ENCODE measurements at regions not wholly inside any gene's neighbourhood (a gene's known extent, or its start where the extent isn't known, plus 50 kb on each side); places are given as distances from the start of the nearest gene placed in this dataset.

DNA sequence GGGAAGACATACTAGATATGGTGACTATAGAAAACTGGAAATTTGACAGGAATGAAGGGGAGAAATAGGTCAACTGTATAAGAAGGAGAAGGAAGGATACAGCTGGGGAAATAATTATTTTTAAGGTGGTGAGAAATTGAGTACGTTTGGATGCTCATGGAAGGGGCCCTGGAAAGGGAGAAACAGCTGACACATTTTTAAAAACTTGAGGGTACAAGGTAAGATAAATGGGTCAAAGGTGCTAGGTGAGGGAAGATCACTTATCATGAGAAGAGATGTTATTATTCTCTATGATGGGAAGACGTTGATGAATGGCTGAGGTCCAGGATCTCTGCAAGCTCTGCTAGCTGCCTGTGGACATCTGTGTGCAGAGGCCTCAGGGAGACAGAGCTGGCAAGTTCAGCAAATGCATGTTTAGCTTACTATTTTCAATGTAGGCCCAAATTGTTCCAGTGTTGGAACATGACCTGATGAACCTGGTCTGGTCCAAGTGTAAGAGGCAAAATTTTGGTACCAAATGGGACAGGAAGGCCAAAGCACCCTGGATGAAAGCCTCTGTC, 181.7 kb downstream of the MTRR start:
- no peak for DNase-seq

DNA sequence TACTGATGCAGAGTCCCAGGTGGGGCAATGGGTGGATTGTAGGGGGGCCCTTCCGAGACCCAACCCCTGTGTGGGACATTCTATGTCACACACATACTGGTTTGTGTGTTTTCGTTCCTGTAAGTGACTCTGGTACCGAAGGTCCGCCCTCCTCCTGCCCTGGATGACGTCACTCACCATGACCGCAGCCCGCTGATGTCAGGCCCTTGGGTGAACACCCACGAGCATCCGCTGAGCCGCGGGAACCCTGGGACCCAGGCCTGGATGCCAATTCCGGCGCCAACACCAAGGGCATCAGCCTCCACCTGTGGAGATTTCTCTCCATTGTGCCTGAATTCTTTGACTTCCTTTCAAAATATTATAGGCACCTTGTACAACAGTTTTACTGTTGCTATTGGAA, 184.3 kb downstream of the MTRR start:
- DNase-seq, result no peak

DNA sequence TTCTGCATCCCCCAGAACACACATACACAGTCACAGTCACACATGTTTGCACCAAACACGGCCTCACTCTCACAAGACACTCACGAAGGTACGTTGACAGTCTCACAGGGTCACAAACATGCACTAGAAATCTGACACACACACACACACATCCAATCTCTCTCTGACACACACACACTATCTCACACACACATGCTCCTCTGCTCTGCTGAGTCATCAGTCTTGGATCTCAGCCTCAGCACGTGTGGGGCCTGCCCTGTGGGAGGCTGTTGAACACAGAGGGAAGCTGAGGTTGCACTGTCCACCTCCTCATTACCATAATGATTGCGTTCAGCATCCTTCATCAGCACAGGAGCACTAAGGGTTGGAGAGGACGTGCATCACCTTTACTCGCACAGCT, 188.8 kb downstream of the MTRR start:
- no peak for DNase-seq

DNA sequence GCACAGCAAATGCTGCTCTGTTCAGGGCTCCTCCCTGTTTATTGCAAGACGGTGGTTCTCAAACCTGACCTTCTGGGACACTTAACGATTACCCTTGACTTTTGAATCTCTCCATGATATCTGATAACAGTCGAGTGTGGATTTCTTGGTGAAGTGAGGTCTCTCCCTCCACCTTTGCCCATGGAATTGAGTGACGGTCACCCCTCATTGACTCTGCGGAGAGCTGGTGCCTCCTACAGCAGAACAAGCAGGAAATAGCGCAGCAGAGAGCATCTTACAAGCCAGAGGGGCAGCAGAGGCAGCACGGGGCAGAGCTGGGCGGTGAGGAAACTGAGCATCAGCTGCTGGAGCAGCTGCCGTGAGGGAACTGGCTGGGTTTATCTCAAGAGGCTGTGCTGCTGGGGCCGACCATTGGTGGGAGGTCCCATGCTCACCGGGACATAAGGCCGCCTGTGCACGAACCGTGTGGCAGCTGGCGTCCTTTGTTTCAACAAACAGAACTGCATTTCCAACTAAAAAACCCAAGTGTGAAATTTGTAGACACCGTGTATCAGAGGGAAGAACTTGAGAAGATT, 189.8 kb downstream of the MTRR start:
- DNase-seq, result no peak

DNA sequence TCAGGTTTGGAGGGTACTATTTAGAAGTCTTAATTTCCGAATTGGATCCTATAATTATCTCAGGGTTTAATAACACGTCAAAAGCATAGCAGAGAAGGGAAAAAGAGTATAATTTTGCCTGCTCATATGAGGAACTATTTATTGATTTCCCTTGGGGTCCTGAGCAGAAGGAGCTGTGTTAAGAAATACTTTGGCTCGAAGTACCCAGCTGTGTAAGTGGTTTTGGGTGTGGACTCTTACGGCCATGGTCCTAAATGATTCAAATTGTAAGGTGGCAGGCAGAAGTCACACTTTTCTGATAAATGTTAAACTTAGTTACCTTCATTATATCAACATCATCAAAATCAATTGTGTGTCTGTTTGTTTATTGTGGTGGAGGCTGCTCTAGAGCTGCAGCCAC, 190.4 kb downstream of the MTRR start:
- no peak for DNase-seq

DNA sequence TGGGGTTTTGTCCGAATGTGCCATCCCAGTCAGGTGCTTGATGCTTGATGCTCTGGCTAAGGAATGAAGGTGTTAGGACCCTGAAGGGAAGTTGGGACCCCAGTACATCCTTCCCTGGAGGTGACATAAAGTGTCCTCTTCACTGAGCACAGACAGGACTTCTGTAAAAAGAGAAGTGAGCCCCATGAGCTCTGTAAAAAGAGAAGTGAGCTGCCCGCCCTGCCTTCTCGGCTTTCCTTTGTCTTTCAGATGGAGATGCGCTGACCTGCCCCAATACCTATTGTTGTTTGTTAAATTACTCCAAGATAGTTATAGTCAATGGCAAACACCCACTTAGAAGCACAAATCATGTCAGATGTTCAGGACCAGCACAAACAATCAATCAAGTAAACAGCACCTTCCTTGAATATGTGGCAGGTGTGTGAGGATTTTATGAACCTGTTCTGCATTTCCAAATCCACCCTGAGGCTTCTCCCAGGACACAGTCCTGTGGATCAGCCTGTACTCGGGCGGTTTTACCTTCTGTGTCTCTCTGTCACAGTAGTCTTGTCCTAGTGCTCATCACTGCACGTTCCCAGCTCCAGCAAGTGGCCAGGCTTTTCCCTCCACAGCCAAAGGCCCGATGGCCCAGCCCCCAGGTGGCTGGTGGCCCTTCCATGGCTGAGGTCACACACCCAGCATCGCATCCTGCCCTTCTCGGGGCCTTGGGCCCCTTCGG, 191.4 kb downstream of the MTRR start:
- DNase-seq, result no peak

DNA sequence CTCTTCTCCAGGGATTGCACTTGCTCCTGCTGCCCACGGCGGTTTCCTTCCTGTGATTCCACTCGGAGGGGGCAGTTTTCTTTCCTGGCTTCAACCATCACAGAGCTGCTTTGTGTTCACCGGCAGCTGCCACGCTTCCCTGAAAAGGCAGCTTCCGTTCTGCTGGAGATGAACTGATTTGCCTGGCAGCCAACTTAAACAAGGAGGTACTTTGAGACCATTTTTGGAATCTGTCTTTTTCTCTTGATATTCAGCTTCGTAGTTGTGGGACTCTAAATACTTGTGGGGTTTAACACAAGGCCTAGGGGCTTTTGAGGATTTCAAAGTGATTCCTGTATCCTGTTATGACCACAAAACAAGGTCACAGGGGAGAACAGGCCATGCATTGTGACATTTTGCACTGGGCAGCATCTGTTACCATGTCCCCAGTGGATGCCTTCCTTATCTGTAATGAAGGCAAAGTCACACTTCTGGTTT, 192.0 kb downstream of the MTRR start:
- DNase-seq, result no peak

DNA sequence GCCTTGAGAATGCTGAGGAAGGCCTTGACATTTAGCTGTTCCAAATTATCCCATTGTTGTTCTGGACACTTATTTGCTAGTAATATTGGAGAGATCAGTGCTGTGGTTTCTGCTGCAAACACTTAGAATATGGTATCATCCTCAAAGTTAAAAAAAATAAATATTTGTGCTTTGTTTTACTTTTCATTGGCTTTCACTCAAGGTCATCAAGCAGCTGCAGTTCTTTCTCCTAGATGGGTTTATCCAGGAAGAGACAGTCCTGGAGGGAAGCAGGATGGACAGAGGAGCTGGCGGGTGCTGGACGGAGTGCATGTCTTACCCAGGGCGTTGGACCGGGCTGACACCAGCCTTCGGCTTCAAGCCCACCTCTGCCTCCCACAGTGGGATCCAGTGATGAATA, 193.6 kb downstream of the MTRR start:
- no peak for DNase-seq

DNA sequence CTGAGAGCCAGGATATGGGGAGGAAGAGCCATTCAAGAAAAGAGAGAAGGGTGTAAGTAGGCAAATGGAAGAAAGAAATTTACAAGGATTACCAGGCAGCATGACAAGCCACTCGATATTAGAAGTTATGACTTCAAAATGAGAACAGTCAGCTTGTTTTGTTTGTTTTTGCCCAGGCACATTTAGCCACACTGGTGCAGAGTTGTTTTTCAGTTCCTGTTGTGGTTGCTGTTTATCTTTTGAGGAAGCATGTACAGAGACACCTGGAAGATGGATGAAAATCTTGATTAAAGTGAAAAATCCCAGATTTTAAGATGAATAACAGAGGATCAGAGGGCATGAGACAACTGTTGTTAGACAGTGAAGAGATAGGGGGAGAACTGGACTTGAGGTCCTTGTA, 199.1 kb downstream of the MTRR start:
- no peak for DNase-seq

DNA sequence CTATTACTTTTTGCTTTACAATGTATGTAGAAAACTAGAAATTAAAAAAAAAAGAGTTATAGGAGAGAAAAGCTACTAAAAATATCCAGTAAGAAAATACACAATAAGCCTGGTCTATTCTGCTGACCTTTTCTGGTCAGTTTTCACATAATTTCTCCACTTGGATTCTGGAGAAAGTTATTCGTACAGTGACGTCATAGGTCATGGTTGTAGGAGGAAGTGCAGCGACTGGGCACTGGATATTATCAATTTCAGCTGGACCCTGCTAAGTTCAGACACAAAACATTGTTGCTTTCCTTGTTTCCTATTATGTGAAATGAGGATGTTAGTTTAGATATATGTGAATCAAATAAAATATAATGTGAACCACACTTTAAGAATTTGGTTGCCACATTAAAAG, 201.2 kb downstream of the MTRR start:
- DNase-seq, result no peak

DNA sequence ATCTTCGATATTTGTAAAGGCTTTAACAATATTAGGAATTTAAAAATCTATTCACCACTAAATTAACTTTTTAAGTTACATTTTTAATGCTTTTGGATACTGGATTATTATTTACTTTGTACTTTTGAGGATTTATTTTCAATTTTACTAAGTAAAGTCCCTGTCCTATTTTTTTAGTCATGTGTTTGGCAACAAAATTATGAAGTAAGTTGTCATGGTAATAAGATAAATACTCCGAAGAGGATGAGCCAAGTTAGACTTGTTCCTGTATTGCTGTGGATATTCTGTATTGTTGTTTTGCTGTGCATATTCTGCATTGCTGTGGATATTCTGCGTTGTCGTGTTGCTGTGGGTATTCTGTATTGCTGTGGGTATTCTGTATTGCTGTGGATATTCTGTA, 210.1 kb downstream of the MTRR start:
- no peak for DNase-seq

DNA sequence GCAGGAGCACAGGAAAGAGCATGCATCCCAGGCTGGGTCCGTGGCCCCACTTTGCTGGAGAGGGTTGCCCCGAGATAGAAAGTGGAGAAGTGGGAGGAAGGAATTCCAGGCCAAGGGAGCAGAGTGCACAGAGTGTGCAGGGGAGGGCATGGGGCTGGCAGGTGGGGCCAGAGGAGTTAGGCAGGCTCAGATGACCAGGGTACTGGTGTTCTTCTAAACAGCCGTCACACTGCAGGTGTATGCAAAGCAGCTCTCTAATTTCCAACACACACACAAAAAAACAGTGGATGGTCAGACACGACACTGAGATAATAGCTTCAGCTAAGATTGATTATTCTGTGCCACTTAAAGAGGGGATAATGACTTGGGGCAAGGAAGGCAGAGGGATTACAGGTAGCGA, 212.2 kb downstream of the MTRR start:
- no peak for DNase-seq

DNA sequence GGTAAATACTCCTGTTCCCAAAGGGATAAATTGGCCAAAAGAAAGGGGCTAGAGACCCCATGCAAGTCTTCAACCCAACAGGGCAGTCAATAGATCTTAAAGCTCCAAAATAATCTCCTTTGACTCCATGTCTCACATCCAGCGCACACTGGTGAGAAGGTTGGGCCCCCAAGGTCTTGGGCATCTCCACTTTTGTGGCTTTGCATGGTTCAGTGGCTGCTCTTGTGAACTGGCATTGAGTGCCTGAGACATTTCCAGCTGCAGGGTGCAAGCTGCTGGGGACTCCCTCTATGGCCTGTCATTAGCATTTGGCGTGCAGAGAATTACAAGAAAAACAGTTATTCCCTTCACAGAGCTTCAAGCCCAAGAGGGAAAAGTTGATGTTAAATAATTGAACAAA, 224.7 kb downstream of the MTRR start:
- no peak for DNase-seq

DNA sequence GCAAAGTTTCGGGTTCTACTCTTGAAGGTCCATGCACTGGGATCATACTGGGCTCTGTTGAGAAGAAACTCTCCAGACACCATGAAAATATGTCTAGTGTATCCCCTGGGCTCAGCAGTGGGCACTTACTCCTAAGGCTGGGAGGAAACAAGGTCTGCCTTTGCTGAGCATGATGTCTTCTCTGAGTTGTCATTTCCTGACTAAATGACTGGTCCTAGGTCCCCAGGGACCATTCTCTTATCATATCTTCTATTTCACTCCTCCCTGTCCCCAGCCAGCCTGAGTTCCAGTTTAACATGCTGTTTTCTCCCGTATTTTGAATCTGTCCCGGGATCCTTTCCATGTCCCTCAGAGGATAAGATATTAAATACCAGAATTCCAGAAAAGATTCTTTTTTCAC, 225.4 kb downstream of the MTRR start:
- no peak for DNase-seq

DNA sequence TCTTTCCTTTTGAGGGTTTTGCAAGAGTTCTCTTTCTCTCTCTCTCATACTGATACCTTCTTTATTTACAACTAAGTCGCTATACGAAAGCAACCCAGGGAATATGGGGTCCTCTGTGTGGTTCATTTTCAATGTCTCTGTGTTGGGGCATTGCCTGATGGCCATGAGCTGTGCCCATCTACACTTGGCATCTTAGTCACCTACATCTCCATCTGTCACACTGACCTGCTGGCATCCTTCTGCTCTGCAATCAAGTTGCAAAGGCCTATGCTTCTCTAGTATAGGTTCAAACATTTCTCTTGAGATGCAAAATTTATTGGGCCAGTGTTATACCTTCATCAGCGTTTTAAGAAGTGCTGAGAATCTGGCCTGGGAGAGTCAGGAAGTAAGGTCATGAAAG, 228.2 kb downstream of the MTRR start:
- no peak for DNase-seq

DNA sequence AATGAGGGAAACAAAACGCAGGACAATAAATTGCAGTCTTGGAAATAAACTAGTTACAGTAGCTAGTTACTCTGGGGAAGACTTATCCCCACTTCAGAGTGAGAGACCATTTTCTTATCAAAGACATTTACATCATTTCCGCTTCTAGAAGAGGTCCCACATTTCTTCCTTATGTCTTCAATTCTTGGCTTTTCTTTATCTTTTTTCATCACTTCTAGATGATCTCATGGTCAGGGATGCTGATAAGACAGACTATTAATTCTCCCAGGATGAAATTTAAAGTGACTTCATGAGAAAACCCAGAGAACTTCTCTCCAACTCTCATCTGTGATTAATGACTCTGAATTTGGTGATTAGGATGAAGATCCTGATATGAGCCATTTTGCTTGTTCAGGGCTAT, 229.1 kb downstream of the MTRR start:
- DNase-seq, result no peak

DNA sequence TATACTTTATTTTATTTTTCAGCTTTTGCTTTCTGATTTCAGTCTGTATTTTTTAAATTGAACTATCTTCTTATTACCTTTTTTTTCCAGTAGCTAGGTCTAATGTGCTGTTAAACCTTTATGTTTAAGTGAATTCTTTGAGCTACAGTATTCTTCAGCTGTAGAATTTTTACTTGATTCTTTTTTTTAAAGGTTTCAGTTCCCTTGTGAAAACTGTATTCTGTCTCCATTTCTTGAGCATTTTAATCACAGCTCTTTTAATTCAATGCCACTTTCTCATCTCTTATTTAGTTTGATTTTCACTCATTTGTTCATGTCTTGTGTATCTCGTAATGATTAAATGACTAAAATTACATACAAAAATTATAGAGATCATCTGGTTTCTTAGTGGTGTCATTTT, 233.8 kb downstream of the MTRR start:
- no peak for DNase-seq

DNA sequence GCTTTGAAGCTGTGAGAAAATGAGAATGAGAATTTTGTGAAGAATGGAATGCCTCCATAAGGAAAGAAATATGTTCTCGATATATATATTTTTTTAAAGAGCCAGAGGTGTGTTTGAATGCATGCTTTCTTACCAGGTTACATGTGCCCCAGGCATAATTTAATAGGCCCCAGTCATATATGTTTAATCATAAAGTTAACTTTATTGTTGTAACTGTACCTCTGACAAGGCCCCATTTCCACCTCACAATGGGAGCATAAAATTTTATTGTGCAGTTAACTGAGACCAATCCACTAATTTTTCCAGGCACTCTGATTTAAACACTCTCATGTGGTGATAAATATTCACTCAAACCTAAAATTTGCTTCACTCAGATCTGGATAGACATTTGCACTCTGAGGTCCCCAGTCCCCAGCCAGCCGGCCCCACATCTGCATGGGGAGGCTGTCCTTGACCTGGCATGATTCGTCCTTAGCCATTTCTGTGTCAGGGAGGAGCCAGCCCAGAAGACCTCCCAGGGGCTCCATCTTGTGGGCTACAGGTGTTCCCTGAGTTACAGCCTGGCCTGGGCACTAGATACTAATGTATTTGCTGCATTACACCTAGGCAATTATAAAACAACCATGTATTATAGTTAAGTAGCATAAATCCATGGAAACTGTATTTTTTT, 245.8 kb downstream of the MTRR start:
- DNase-seq, result no peak

DNA sequence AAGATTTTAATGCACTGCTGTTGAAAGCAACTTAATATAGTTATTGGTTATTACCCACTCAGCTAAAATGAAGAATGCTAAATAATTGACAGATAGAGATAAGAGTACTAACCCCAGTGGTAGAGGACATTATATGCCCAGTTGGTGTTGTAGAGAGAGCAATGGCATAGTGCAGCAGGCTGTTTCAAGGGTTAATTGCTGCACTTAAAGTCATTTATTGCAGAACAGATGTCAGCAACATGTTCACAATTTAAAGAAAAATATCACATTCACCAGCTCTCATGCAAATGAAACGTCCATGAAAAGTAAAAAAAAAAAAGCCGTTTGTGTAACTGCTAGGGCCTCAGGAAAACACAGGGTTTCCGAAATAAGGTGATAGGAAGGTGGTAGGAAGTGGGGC, 254.6 kb downstream of the MTRR start:
- no peak for DNase-seq

DNA sequence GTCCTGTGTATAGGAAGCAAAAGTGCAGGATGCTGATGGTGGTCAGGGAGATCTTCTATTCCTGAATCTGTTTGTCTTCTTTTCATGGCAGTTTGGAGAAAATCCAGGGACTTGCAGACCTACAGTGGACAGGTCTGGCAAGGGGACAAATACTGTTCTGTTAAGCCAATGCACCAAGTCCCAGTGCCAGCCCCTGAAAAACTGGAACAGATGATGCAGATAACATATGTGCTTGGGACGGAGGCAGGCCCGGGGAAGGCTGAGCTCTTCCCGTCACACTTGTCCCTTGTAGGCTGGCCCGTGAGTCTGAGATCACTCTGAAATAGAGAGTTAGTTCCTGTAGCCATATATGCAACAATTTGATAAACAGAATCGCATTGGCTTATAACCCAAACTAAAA, 265.7 kb downstream of the MTRR start:
- DNase-seq, result no peak

DNA sequence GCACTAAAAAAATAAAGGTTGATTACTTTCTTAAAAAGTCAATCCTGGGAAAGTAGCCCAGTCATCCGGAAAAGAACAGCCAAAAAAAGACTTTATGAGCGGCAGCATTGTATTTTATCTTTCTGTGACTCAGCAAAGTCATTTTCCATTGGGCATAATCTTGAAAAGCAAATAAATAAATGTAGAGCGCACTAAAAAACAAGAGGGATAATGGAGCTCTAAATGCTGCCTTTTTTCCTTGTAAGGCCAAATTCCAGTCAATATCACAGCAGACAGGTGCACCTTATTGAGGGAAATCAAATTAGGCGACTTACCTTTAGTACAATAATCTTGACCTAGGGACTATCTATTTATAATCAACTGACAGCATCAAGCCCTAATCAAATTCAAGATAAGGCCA, 266.8 kb downstream of the MTRR start:
- no peak for DNase-seq

DNA sequence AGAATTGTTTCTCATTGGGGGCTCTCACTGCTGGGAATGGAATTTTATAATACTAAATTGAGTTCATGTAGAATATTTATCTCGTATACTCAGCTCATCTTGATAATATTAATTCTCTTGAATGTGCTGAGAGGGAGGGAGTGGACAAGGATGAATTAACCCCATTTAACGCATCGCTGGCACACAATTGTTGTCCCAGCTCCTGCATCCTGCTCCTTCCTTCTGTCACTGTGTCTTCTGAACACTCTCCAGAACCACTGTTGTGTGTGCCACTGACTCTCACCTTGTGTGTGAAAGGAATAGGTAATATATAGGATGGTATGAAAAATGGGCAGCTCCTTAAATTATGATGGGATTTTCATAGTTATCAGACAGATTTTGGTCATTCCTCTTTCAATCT, 267.3 kb downstream of the MTRR start:
- no peak for DNase-seq

DNA sequence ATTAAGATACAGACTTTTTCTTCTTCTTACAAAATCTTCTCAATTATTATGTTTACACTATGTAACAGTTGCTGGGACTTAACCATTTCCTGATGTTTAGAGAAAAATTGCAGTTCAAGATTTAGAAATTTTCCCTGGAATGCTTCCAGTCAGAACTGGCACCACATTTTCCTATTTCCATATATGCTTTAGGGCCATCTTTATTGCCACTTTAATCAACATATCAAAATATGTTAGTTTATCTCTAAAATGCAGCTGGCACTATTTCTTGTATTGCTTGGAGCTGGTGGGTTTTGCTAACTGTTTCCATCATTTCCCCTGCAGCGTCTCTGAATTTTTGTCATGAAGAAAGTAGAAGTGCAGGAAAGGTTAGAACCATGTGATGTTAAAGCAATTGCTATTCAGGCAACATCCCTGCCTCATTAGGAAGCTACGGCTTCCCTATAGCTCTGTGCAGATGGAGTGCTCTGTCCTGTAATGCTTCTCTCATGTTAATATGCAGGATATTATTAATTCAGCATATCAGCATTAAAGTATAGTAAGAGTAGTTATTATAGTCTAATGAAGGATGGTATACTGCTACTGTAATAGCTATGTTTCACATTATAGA, 269.1 kb downstream of the MTRR start:
- DNase-seq, result no peak

DNA sequence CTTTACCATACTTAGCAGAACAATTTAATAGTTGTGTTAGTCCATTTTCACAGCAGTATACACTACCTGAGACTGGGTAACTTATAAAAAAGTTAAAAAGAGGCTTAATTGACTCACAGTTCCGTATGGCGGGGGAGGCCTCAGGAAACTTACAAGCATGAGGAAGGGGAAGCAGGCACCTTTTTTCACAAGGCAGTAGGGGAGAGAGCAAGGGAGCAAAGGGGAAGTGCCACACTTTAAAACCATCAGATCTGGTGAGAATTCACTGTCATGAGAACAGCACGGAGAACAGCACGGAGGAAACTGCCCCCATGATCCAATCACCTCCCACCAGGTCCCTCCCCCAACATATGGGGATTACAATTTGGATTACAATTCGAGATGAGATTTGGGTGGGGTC, 269.9 kb downstream of the MTRR start:
- no peak for DNase-seq

Measured in right forelimb (tissue), 1 donor.